H9 (cell line): ENCODE measurements at regions not wholly inside any gene's neighbourhood (a gene's known extent, or its start where the extent isn't known, plus 50 kb on each side); places are given as distances from the start of the nearest gene placed in this dataset.

Source experiments
- DNase-seq: peaks from one replicate; pipeline ENCODE4 v3.0.0-alpha.2; 2017
- H2AFZ ChIP-seq: one replicate; pipeline ENCODE4 v1.6.1; 2013; ENCODE audit warnings: mild to moderate bottlenecking, low read length, control low read depth, moderate library complexity
- H2AK5ac ChIP-seq: 2 replicates; pipeline ENCODE4 v1.6.1; 2013; ENCODE audit warnings: low read length, control low read depth, mixed read lengths; ENCODE audit not compliant: insufficient read length
- H2BK120ac ChIP-seq: one replicate; pipeline ENCODE4 v1.6.1; 2013; ENCODE audit warnings: low read depth, mild to moderate bottlenecking, low read length, control low read depth, inconsistent platforms; ENCODE audit not compliant: poor library complexity, severe bottlenecking
- H2BK12ac ChIP-seq: 2 replicates; pipeline ENCODE4 v1.6.1; 2013; ENCODE audit warnings: low read length, control low read depth, mixed read lengths, low read depth; ENCODE audit not compliant: insufficient read length
- H2BK15ac ChIP-seq: 2 replicates; pipeline ENCODE4 v1.6.1; 2013; ENCODE audit warnings: low read depth, low read length, control low read depth
- H2BK20ac ChIP-seq: one replicate; pipeline ENCODE4 v1.6.1; 2013; ENCODE audit warnings: low read depth, mild to moderate bottlenecking, low read length, control low read depth, inconsistent platforms; ENCODE audit not compliant: poor library complexity, severe bottlenecking
- H2BK5ac ChIP-seq: 2 replicates; pipeline ENCODE4 v1.6.1; 2013; ENCODE audit warnings: low read length, control low read depth, mixed read lengths; ENCODE audit not compliant: insufficient read length
- H3K14ac ChIP-seq: 2 replicates; pipeline ENCODE4 v1.6.1; 2013; ENCODE audit warnings: low read length, control low read depth; ENCODE audit not compliant: insufficient read depth
- H3K18ac ChIP-seq: 2 replicates; pipeline ENCODE4 v1.6.1; 2013; ENCODE audit warnings: low read depth, mild to moderate bottlenecking, mixed read lengths, low read length, control low read depth; ENCODE audit not compliant: insufficient read length
- H3K23ac ChIP-seq: 2 replicates; pipeline ENCODE4 v1.6.1; 2013; ENCODE audit warnings: low read length, control low read depth, mixed read lengths, low read depth; ENCODE audit not compliant: insufficient read length
- H3K23me2 ChIP-seq: 2 replicates; pipeline ENCODE4 v1.6.1; 2013; ENCODE audit warnings: low read depth, mild to moderate bottlenecking, mixed read lengths, low read length, control low read depth; ENCODE audit not compliant: insufficient read length, poor library complexity, severe bottlenecking
- H3K27ac ChIP-seq: 2 replicates; pipeline ENCODE4 v1.5.1; 2013; ENCODE audit warnings: low read length, control low read depth, mixed read lengths, low read depth; ENCODE audit not compliant: insufficient read length
- H3K27me3 ChIP-seq: 2 replicates; pipeline ENCODE4 v1.6.1; 2013; ENCODE audit warnings: low read length, control low read depth, inconsistent platforms; ENCODE audit not compliant: insufficient read depth
- H3K4ac ChIP-seq: 2 replicates; pipeline ENCODE4 v1.6.1; 2013; ENCODE audit warnings: low read depth, mild to moderate bottlenecking, control low read depth, inconsistent platforms, low read length, moderate library complexity
- H3K4me1 ChIP-seq: 2 replicates; pipeline ENCODE4 v1.6.1; 2013; ENCODE audit warnings: low read length, control low read depth, inconsistent platforms; ENCODE audit not compliant: insufficient read depth
- H3K4me2 ChIP-seq: 2 replicates; pipeline ENCODE4 v1.6.1; 2013; ENCODE audit warnings: low read length, control low read depth, mixed read lengths; ENCODE audit not compliant: insufficient read length, insufficient read depth
- H3K56ac ChIP-seq: 2 replicates; pipeline ENCODE4 v1.6.1; 2013; ENCODE audit warnings: low read depth, mild to moderate bottlenecking, mixed read lengths, low read length, control low read depth; ENCODE audit not compliant: insufficient read length
- H3K79me1 ChIP-seq: 2 replicates; pipeline ENCODE4 v1.6.1; 2013; ENCODE audit warnings: low read depth, mild to moderate bottlenecking, moderate library complexity, low read length, control low read depth, inconsistent platforms; ENCODE audit not compliant: insufficient read depth, poor library complexity, severe bottlenecking
- H3K79me2 ChIP-seq: 2 replicates; pipeline ENCODE4 v1.6.1; 2013; ENCODE audit warnings: low read length, control low read depth, inconsistent platforms; ENCODE audit not compliant: insufficient read depth
- H3K9ac ChIP-seq: 2 replicates; pipeline ENCODE4 v1.6.1; 2013; ENCODE audit warnings: low read length, control low read depth, mixed read lengths; ENCODE audit not compliant: insufficient read length; ENCODE audit errors: extremely low read depth
- H3K9me3 ChIP-seq: one replicate; pipeline ENCODE4 v1.6.1; 2013; ENCODE audit warnings: low read depth, low read length, inconsistent platforms; ENCODE audit not compliant: control insufficient read depth
- H3T11ph ChIP-seq: one replicate; pipeline ENCODE4 v1.6.1; 2013; ENCODE audit warnings: mild to moderate bottlenecking, low read length, control low read depth, inconsistent platforms
- H4K20me1 ChIP-seq: one replicate; pipeline ENCODE4 v1.6.1; 2013; ENCODE audit not compliant: control insufficient read depth, insufficient read length, insufficient read depth
- H4K5ac ChIP-seq: 2 replicates; pipeline ENCODE4 v1.6.1; 2013; ENCODE audit warnings: low read depth, mild to moderate bottlenecking, mixed read lengths, low read length, control low read depth; ENCODE audit not compliant: insufficient read length
- H4K8ac ChIP-seq: replicated peaks from 2 replicates; pipeline ENCODE4 v1.6.1; 2013; ENCODE audit warnings: low read length, control low read depth, mixed read lengths, low read depth; ENCODE audit not compliant: insufficient read length
- H4K91ac ChIP-seq: 2 replicates; pipeline ENCODE4 v1.6.1; 2013; ENCODE audit warnings: low read depth, mild to moderate bottlenecking, moderate library complexity, mixed read lengths, low read length, control low read depth; ENCODE audit not compliant: insufficient read length
- H3K27ac Mint-ChIP-seq, 3 experiments: 2 replicates in 2 of 3; 3 replicates in 1 of 3; pipeline ENCODE4 v1.8.0; 2020 to 2021; ENCODE audit warnings: mixed read lengths in 3 of 3, mild to moderate bottlenecking in 1 of 3, moderate library complexity in 1 of 3
- H3K27me3 Mint-ChIP-seq: 2 replicates; pipeline ENCODE4 v1.8.0; 2021; ENCODE audit warnings: low read depth, mild to moderate bottlenecking, moderate library complexity, mixed read lengths
- H3K36me3 Mint-ChIP-seq, 3 experiments: 2 replicates in 2 of 3; 3 replicates in 1 of 3; pipeline ENCODE4 v1.8.0; 2020 to 2021; ENCODE audit warnings: low read depth in 3 of 3, mixed read lengths in 3 of 3; ENCODE audit not compliant: insufficient read depth in 1 of 3
- H3K4me1 Mint-ChIP-seq, 2 experiments: 2 replicates each; pipeline ENCODE4 v1.8.0; 2020; ENCODE audit warnings: mixed read lengths in 2 of 2
- H3K4me3 Mint-ChIP-seq, 2 experiments: 2 replicates in 1 of 2; 3 replicates in 1 of 2; pipeline ENCODE4 v1.8.0; 2020 to 2021; ENCODE audit warnings: mild to moderate bottlenecking in 2 of 2, mixed read lengths in 2 of 2, moderate library complexity in 1 of 2
- H3K9me3 Mint-ChIP-seq, 2 experiments: 2 replicates in 1 of 2; 3 replicates in 1 of 2; pipeline ENCODE4 v1.8.0; 2020; ENCODE audit warnings: mild to moderate bottlenecking in 2 of 2, mixed read lengths in 2 of 2, moderate library complexity in 1 of 2
- CTCF ChIP-seq: fragments of 200-600 bp; sonication (generic); conservative IDR thresholded peaks from 3 replicates; pipeline ENCODE4 v1.8.0; 2021; ENCODE audit warnings: antibody characterized with exemption, mild to moderate bottlenecking
- WGBS: extraction: QIAGEN DNeasy Blood & Tissue Kit; methylation state at CpG from one replicate; pipeline ENCODE4 v1.1.7; 2013; ENCODE audit warnings: missing lambda C conversion rate, low lambda C conversion rate, mixed read lengths; ENCODE audit not compliant: insufficient read length; ENCODE audit errors: extremely low coverage; 5-methylcytosine and 5-hydroxymethylcytosine counted together

- Histone ChIP-seq H3K9me3 (no peaks in the 10 kb centered on the region), H3K79me1 (no peaks in the 10 kb centered on the region), H4K5ac (no peak overlapping the region), H2BK5ac (no peak overlapping the region), H3K18ac (no peak overlapping the region), H3K23me2 (no peaks in the 10 kb centered on the region), H2AFZ (no peak overlapping the region), H3K27me3 (no peaks in the 10 kb centered on the region), H3T11ph (no peak overlapping the region), H2BK20ac (no peak overlapping the region), H3K27ac (no peak overlapping the region), H4K91ac (no peak overlapping the region), H4K8ac (no peak overlapping the region), H2AK5ac (no peak overlapping the region), H3K56ac (no peak overlapping the region), H3K79me2 (no peaks in the 10 kb centered on the region), H2BK12ac (no peak overlapping the region), H3K4me2 (no peak overlapping the region), H4K20me1 (no peaks in the 10 kb centered on the region), H3K14ac (no peak overlapping the region), H3K23ac (no peak overlapping the region), H2BK15ac (no peak overlapping the region), H3K9ac (no peak overlapping the region), H3K4me1 (peaks cover 2% of the 10 kb centered on the region; the same call in 1 of the 2 replicates), H2BK120ac (no peak overlapping the region), H3K4ac (no peak overlapping the region)
- H3K4me1 Mint-ChIP-seq = peaks cover 15 to 19% of the 10 kb centered on the region in 2 experiments
- H3K36me3 Mint-ChIP-seq = no peaks in the 10 kb centered on the region
- DNase-seq = no peak
- H3K9me3 Mint-ChIP-seq = no peaks in the 10 kb centered on the region
- H3K4me3 Mint-ChIP-seq = no peak overlapping the region
- H3K27me3 Mint-ChIP-seq = no peaks in the 10 kb centered on the region
- H3K27ac Mint-ChIP-seq = no peak overlapping the region
- WGBS = no CpG with 5 or more reads among the region's 10 CpGs
- no peak for TF ChIP-seq CTCF
Measured at GRCh38 chr5:111673891-111674626, 82.9 kb downstream of the NREP start.
